ENCODE measurements at regions not wholly inside any gene's neighbourhood (a gene's known extent, or its start where the extent isn't known, plus 50 kb on each side); places are given as distances from the start of the nearest gene placed in this dataset.

DNA sequence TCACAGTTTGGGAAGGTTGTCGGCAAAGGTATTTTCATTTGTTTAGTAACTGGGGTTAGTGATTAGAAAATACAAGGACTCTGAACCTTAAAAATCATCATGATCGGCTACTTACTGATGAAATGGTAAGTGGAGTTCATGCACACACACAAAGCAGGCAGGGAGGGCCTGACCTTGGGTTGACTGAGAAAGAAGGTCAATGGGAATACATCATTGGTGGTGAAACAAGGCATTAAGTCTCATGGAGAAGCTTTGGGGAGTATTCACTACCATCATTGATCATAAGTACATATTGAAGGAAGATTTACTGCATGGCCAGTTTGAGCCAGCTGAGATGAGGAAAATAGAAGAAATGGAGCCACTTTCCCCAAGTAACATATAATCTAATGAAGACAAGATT is 74.4 kb downstream of the LUZP4 start:
- H3K4me1 ChIP-seq: no peaks in the 10 kb centered on the region
- no peaks in the 10 kb centered on the region for H3K36me3 ChIP-seq
- TF ChIP-seq, protein P1, sequence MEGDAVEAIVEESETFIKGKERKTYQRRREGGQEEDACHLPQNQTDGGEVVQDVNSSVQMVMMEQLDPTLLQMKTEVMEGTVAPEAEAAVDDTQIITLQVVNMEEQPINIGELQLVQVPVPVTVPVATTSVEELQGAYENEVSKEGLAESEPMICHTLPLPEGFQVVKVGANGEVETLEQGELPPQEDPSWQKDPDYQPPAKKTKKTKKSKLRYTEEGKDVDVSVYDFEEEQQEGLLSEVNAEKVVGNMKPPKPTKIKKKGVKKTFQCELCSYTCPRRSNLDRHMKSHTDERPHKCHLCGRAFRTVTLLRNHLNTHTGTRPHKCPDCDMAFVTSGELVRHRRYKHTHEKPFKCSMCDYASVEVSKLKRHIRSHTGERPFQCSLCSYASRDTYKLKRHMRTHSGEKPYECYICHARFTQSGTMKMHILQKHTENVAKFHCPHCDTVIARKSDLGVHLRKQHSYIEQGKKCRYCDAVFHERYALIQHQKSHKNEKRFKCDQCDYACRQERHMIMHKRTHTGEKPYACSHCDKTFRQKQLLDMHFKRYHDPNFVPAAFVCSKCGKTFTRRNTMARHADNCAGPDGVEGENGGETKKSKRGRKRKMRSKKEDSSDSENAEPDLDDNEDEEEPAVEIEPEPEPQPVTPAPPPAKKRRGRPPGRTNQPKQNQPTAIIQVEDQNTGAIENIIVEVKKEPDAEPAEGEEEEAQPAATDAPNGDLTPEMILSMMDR (IDR thresholded peaks at IDR 0.05): no peak
- TF ChIP-seq EP300 (IDR thresholded peaks at IDR 0.05): no peak
- no peak for TF ChIP-seq POLR2A (IDR thresholded peaks at IDR 0.05)
- no peak for TF ChIP-seq POLR2AphosphoS5 (IDR thresholded peaks at IDR 0.05)
- DNase-seq: no peak
- no peak overlapping the region for H3K4me3 ChIP-seq
- WGBS, 2 donors: 91 to 96% methylated on average over 2 of the region's 2 CpGs
- no peaks in the 10 kb centered on the region for H3K9me3 ChIP-seq
- no peak overlapping the region for H3K27ac ChIP-seq
- intact Hi-C loops (cut with DNase I): no loop called here
- no peaks in the 10 kb centered on the region for H3K27me3 ChIP-seq

DNA sequence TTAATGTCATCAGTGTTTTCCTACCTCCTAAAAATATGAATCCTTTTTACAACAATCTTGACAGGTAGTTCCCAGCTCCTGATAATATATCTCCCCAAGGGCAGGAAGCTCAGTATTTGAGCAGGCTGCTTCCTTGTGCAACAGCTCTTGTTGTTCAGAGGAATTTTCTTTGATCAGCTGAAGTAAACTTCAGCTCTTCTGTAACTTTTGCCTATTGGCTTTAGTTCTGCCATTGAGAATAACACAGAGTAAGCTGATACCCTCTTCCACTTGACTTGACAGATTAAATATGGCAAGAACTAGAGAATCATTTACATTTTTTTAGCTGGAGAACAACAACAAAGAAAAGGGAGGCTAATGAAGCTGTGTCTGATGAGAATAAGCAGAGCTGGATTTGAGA is 75.2 kb downstream of the LUZP4 start:
- Histone ChIP-seq H3K36me3 (no peaks in the 10 kb centered on the region), H3K9me3 (no peaks in the 10 kb centered on the region), H3K4me3 (no peak overlapping the region), H3K4me1 (no peaks in the 10 kb centered on the region), H3K27ac (peak overlapping the region in 1 of 4 donors; percentile 20), H3K27me3 (no peaks in the 10 kb centered on the region)
- no peak for DNase-seq
- intact Hi-C loops (cut with DNase I): no loop called here
- TF ChIP-seq, protein P1 (IDR thresholded peaks at IDR 0.05): no peak
- TF ChIP-seq POLR2AphosphoS5 (IDR thresholded peaks at IDR 0.05): peak in 1 of 4 donors; percentile 42

DNA sequence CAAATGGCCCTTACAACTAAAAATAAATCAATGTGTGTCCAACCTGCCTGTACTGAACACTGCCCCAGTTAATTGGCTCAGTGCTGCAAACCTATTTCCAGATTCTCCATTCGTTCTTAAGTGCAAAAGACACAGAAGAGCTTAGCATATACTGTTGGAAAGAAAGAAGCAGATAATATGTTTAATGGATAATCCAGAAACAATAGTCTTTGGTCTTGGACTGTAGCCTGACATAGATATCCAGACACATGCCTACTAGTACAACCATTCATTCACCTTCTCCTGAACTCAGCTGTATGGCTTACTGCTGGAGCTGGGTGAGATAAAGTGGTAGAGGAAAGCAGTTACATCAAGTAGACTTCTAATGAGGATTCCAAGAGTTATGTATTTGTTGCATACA is 77.0 kb downstream of the LUZP4 start:
- Histone ChIP-seq H3K27ac (no peak overlapping the region), H3K4me3 (no peak overlapping the region), H3K27me3 (no peaks in the 10 kb centered on the region), H3K36me3 (no peaks in the 10 kb centered on the region), H3K4me1 (no peaks in the 10 kb centered on the region), H3K9me3 (no peaks in the 10 kb centered on the region)
- no peak for TF ChIP-seq POLR2A (IDR thresholded peaks at IDR 0.05)
- TF ChIP-seq POLR2AphosphoS5 (IDR thresholded peaks at IDR 0.05): no peak
- no peak for TF ChIP-seq EP300 (IDR thresholded peaks at IDR 0.05)
- TF ChIP-seq, protein P1 (IDR thresholded peaks at IDR 0.05): no peak
- WGBS, 2 donors: 0 to 82% methylated on average over 1 of the region's 1 CpG
- DNase-seq: no peak
- intact Hi-C loops (cut with DNase I): no loop called here

DNA sequence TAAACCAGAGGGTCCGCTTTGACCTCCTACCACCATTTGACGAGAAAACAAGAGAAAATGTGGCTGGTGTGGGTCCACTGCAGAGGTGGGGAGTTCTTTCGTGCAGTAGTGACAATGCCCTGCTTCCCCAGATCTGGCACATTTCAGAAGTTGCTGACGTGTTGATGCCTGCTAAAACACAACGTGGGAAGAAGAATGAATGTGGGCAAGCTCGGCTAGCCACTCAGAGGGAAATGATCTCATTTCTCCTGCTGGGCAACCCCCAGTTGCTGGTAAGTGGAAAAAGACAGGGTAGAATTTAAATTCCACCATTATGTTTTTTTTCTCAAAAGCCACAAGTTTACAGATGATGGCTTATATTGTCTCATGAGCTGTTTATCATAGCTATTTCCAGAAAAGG is 77.9 kb downstream of the LUZP4 start:
- TF ChIP-seq POLR2A (IDR thresholded peaks at IDR 0.05) (no peak), EP300 (IDR thresholded peaks at IDR 0.05) (no peak), POLR2AphosphoS5 (IDR thresholded peaks at IDR 0.05) (no peak)
- TF ChIP-seq, protein P1 (IDR thresholded peaks at IDR 0.05): no peak
- Histone ChIP-seq H3K4me3 (no peak overlapping the region), H3K27ac (no peak overlapping the region), H3K36me3 (no peaks in the 10 kb centered on the region), H3K4me1 (no peaks in the 10 kb centered on the region), H3K27me3 (no peaks in the 10 kb centered on the region), H3K9me3 (no peaks in the 10 kb centered on the region)
- intact Hi-C loops (cut with DNase I): no loop called here
- DNase-seq: no peak
- WGBS, 2 donors: 74 to 80% methylated on average over 6 of the region's 6 CpGs

DNA sequence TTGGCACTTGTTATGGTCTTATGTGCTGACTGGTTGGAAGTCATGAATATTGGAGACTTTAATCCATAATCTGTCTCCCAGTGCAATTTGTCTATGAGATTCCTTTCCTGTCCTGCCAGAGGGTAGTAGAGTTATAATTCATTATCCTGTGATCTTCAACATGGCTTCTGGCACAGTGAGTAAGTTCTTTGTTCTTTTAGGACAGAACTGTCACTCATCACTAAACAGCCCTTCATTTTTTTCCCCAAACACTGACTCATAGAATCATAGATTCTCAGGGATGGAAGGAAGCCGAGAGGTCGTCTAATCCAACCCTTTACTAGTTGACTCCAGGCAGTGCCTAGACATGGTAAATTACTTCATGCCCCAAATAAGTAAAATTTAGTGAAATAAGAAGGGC is 78.4 kb downstream of the LUZP4 start:
- Histone ChIP-seq H3K36me3 (no peaks in the 10 kb centered on the region), H3K27ac (no peak overlapping the region), H3K4me1 (no peaks in the 10 kb centered on the region), H3K9me3 (no peaks in the 10 kb centered on the region), H3K4me3 (no peak overlapping the region), H3K27me3 (no peaks in the 10 kb centered on the region)
- TF ChIP-seq EP300 (IDR thresholded peaks at IDR 0.05) (no peak), POLR2AphosphoS5 (IDR thresholded peaks at IDR 0.05) (no peak), POLR2A (IDR thresholded peaks at IDR 0.05) (no peak)
- TF ChIP-seq, protein P1 (IDR thresholded peaks at IDR 0.05): no peak
- 75 to 78% methylated on average over 2 of the region's 2 CpGs for WGBS, 2 donors
- intact Hi-C loops (cut with DNase I): no loop called here
- no peak for DNase-seq
